Epidermal melanocyte (primary cell): ENCODE measurements at regions not wholly inside any gene's neighbourhood (a gene's known extent, or its start where the extent isn't known, plus 50 kb on each side); places are given as distances from the start of the nearest gene placed in this dataset.

Experiments
- DNase-seq: peaks from one replicate; pipeline ENCODE4 v3.0.0; 2011; ENCODE audit warnings: low spot score; ENCODE audit not compliant: insufficient read length

DNA sequence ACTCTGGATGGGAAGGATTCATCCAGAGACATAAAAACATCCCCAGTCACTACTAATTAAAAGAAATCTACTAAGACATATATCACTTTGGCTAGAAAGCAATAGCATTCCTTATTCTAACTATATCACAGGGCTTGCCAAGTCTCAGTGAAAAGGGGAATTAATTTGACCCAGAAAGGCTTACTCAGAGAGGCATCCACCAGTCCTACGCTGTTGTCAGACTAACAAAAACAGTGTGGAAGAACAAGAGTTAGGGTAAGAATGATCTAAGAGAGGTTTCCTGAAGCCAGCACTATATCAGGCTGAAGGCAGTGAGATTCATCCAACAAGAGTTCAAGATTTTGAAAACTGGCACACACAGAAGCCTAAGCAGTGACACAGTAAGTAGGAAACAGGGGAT is 126.1 kb downstream of the GDAP2 start:
- DNase-seq: no peak

DNA sequence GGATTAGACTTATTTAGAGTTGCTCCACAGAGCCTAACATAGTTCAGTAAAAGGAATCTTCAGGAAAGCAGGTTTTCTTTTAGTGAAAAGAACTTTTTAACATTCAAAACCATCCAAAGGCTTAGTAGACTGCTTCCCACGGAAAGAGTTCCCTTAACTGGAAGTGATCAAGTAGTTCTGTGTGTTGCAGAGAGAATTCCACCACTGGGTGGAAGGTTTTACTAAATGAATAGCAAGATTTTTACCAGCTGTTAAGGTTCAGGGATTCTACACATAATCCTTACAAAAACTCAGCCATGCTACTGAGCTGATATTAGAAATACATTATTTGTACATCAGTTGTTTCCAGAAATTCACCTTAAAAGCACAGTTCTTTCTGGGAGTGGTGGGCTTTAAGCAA is 119.7 kb downstream of the GDAP2 start:
- DNase-seq: no peak

DNA sequence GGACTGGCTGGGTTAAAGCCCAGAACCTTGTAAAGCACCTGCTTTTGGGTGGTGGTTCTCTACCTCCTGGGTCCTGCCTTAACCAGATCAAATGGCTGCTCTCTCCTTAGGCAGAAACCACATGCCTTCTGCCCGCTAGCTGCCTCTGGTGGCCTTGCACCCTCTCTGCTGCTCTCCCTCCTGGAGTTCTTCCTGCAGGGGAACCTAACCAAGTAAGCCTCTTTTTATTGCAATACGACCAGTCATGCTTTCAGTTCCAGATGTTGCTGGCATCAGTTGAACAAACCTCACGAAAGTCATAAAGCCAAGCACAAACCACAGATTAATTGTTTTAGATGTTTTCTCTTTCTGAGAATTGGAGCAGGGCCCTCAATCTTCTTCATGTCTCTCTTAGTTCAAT is 118.9 kb downstream of the GDAP2 start:
- no peak for DNase-seq

DNA sequence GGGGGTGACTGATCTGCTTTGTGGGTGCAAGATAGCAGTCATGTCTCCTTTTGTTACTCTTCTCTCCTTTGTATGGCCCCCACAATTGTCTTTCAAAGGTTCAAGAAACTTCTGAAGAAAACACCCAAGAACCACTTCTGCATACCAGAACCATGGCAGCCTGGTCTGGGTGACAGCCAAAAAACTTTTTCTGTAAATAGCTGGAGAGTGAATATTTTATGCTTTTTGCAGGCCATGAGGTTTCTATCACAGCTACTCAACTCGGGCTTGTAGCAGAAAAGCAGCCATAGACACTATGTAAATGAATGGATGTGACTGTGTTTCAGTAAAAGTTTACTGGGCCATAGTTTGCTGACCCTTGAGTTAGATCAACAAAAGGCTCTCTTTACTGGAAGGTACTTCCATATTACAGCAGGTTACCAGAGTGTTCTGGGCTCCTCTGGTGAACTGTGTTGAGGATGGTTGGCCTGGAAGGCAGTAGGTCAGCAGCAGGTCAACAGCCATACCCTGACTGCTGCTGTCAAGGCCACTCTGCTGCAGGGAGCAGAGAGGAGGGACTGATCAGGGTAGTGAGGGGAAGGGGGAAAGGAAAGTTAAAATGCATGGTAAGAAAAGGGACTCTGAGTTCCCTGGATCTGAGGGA is 116.4 kb downstream of the GDAP2 start:
- no peak for DNase-seq
